Gastroesophageal sphincter (tissue), 3 donors: ENCODE measurements at regions not wholly inside any gene's neighbourhood (a gene's known extent, or its start where the extent isn't known, plus 50 kb on each side); places are given as distances from the start of the nearest gene placed in this dataset.
"Not testable (repeated sequence)": the region's sequence is repeated elsewhere in the genome, so short reads cannot be mapped to it uniquely, and the experiment has no call there.

Source experiments
- EP300 ChIP-seq: sonication (generic); formaldehyde crosslinking; IDR thresholded peaks from one replicate; pipeline ENCODE4 v1.6.1; 2017; ENCODE audit warnings: antibody characterized with exemption, mild to moderate bottlenecking
- POLR2A ChIP-seq, 2 donors: fragments of 450-650 bp; IDR thresholded peaks; one replicate each; pipeline ENCODE4 v1.6.1; 2017; ENCODE audit warnings: antibody characterized with exemption in 2 of 2, mild to moderate bottlenecking in 2 of 2, moderate library complexity in 1 of 2
- POLR2AphosphoS5 ChIP-seq: sonication (generic); formaldehyde crosslinking; IDR thresholded peaks from one replicate; pipeline ENCODE4 v1.6.1; 2017; ENCODE audit warnings: antibody characterized with exemption
- TF ChIP-seq, protein P1 (sequence below), 4 experiments: fragments of 200-600 bp in 2 of 4; fragments of 450-650 bp in 2 of 4; sonication (generic) in 1 of 4; IDR thresholded peaks; one replicate each; pipeline ENCODE4 v1.5.1; 2017 to 2019; ENCODE audit warnings: antibody characterized with exemption in 4 of 4, mild to moderate bottlenecking in 2 of 4, moderate library complexity in 2 of 4

DNA sequence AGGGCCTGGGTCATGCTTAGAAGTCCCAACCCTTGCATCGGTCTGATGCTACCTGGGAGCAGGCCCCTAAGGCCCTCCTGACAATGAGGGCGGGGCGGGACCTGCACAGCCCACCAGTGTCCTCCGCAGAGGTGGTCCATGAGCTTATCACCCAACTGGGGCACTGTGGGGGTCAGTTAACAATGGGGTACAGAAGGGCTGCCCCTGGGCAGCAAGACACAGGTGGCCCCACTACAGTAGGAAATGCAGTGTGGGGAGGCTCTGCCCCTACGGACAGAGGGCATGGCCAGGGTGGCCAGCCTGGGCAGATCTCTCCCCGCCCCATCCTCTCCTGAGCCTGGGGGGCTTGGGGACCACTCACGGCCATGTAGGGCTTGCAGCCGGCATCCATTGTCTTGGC is 90.7 kb downstream of the KCNJ18 start:
- TF ChIP-seq, protein P1, sequence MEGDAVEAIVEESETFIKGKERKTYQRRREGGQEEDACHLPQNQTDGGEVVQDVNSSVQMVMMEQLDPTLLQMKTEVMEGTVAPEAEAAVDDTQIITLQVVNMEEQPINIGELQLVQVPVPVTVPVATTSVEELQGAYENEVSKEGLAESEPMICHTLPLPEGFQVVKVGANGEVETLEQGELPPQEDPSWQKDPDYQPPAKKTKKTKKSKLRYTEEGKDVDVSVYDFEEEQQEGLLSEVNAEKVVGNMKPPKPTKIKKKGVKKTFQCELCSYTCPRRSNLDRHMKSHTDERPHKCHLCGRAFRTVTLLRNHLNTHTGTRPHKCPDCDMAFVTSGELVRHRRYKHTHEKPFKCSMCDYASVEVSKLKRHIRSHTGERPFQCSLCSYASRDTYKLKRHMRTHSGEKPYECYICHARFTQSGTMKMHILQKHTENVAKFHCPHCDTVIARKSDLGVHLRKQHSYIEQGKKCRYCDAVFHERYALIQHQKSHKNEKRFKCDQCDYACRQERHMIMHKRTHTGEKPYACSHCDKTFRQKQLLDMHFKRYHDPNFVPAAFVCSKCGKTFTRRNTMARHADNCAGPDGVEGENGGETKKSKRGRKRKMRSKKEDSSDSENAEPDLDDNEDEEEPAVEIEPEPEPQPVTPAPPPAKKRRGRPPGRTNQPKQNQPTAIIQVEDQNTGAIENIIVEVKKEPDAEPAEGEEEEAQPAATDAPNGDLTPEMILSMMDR (IDR thresholded peaks at IDR 0.05): not testable (repeated sequence)
- not testable (repeated sequence) for TF ChIP-seq POLR2A (IDR thresholded peaks at IDR 0.05); EP300; POLR2AphosphoS5
